PC-3 (cell line): ENCODE measurements at regions not wholly inside any gene's neighbourhood (a gene's known extent, or its start where the extent isn't known, plus 50 kb on each side); places are given as distances from the start of the nearest gene placed in this dataset.

ENCODE experiments used
- EZH2 ChIP-seq: fragments of 300-600 bp; sonication (generic); IDR thresholded peaks from one replicate; pipeline ENCODE4 v1.6.1; 2017; ENCODE audit warnings: antibody characterized with exemption, mild to moderate bottlenecking, low read length; ENCODE audit not compliant: unreplicated experiment
- EZH2phosphoT487 ChIP-seq: fragments of 300-600 bp; sonication (generic); IDR thresholded peaks from 2 replicates; pipeline ENCODE4 v1.6.1; 2018; ENCODE audit warnings: mild to moderate bottlenecking, antibody characterized with exemption, low read length, borderline replicate concordance
- TF ChIP-seq, protein P1 (sequence below): fragments of 300-600 bp; sonication (generic); conservative IDR thresholded peaks from 2 replicates; pipeline ENCODE4 v1.5.1; 2017; ENCODE audit warnings: antibody characterized with exemption, low read depth, mild to moderate bottlenecking, low read length

DNA sequence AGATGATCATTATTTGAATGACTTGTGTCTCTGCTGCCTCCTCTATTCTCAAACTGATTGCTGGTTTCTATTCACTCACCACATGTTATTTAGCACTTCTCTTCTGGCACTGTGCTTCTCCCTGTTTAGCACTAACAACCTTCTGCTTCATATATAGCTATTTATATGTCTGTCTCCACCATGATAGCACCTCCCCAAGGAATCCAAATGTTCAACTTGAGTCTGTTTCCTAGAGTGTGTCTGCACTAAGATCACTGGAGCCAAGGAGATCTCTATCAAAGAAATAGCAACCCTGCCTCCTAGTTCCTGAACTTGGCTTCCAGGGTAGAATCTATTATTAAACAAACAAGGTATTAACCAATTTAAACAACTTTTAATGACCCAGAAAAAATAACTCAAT lies 104.5 kb downstream of the CYP26A1 start:
- TF ChIP-seq, protein P1, sequence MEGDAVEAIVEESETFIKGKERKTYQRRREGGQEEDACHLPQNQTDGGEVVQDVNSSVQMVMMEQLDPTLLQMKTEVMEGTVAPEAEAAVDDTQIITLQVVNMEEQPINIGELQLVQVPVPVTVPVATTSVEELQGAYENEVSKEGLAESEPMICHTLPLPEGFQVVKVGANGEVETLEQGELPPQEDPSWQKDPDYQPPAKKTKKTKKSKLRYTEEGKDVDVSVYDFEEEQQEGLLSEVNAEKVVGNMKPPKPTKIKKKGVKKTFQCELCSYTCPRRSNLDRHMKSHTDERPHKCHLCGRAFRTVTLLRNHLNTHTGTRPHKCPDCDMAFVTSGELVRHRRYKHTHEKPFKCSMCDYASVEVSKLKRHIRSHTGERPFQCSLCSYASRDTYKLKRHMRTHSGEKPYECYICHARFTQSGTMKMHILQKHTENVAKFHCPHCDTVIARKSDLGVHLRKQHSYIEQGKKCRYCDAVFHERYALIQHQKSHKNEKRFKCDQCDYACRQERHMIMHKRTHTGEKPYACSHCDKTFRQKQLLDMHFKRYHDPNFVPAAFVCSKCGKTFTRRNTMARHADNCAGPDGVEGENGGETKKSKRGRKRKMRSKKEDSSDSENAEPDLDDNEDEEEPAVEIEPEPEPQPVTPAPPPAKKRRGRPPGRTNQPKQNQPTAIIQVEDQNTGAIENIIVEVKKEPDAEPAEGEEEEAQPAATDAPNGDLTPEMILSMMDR, result no peak
- TF ChIP-seq EZH2 (no peak), EZH2phosphoT487 (no peak)
